ENCODE measurements at regions not wholly inside any gene's neighbourhood (a gene's known extent, or its start where the extent isn't known, plus 50 kb on each side); places are given as distances from the start of the nearest gene placed in this dataset.
A peak's percentile ranks its signal among the peaks of the same experiment; 100 is the strongest.
"Not testable (repeated sequence)": the region's sequence is repeated elsewhere in the genome, so short reads cannot be mapped to it uniquely, and the experiment has no call there.

GRCh38 chr16:60922920-60923319 is 1113.3 kb downstream of the CDH8 start:
- intact Hi-C loops (cut with DNase I): no loop called here
- no peak for ATAC-seq (ENCODE audit: poor library complexity)
- DNase-seq: no peak

GRCh38 chr16:60914334-60914733 is 1121.9 kb downstream of the CDH8 start:
- DNase-seq (no peak), ATAC-seq (ENCODE audit: poor library complexity) (no peak)
- intact Hi-C loops (cut with DNase I): no loop called here

- ATAC-seq (ENCODE audit: poor library complexity) (no peak), DNase-seq (no peak)
- intact Hi-C loops (cut with DNase I): no loop called here
These were observed 1128.6 kb downstream of the CDH8 start for GRCh38 chr16:60907645-60908044.

- intact Hi-C loops (cut with DNase I): no loop called here
- ATAC-seq (ENCODE audit: poor library complexity) (no peak), DNase-seq (no peak)
These were observed 1130.4 kb downstream of the CDH8 start for GRCh38 chr16:60905811-60906210.

- intact Hi-C loops (cut with DNase I): no loop called here
- ATAC-seq (ENCODE audit: poor library complexity): no peak
- no peak for DNase-seq
These were observed 1134.1 kb downstream of the CDH8 start for GRCh38 chr16:60902114-60902513.

GRCh38 chr16:60882816-60883215 is 1153.4 kb downstream of the CDH8 start:
- ATAC-seq (ENCODE audit: poor library complexity) (no peak), DNase-seq (no peak)
- intact Hi-C loops (cut with DNase I): no loop called here

GRCh38 chr16:60852635-60853034 is 1183.6 kb downstream of the CDH8 start:
- ATAC-seq (ENCODE audit: poor library complexity): no peak
- intact Hi-C loops (cut with DNase I): no loop called here
- no peak for DNase-seq

- ATAC-seq (ENCODE audit: poor library complexity): no peak
- intact Hi-C loops (cut with DNase I): no loop called here
These were observed 1214.6 kb downstream of the CDH8 start for GRCh38 chr16:60821661-60822060.

GRCh38 chr16:60820361-60820760 is 1215.9 kb downstream of the CDH8 start:
- intact Hi-C loops (cut with DNase I): no loop called here
- DNase-seq (no peak), ATAC-seq (ENCODE audit: poor library complexity) (no peak)

More at GRCh38 chr16:60821661-60822060, 1214.6 kb downstream of the CDH8 start:
- DNase-seq: no peak

GRCh38 chr16:60818465-60818864 is 1217.8 kb downstream of the CDH8 start:
- intact Hi-C loops (cut with DNase I): no loop called here
- no peak for ATAC-seq (ENCODE audit: poor library complexity)

GRCh38 chr16:60816461-60816860 is 1219.8 kb downstream of the CDH8 start:
- intact Hi-C loops (cut with DNase I): no loop called here
- no peak for DNase-seq
- no peak for ATAC-seq (ENCODE audit: poor library complexity)

More at GRCh38 chr16:60818465-60818864, 1217.8 kb downstream of the CDH8 start:
- DNase-seq: no peak

- ATAC-seq (ENCODE audit: poor library complexity) (peak; percentile 83), DNase-seq (no peak)
- intact Hi-C loops (cut with DNase I): no loop called here
These were observed 1220.4 kb downstream of the CDH8 start for GRCh38 chr16:60815865-60816264.

- intact Hi-C loops (cut with DNase I): no loop called here
- ATAC-seq (ENCODE audit: poor library complexity) (peak; percentile 88), DNase-seq (no peak)
These were observed 1221.2 kb downstream of the CDH8 start for GRCh38 chr16:60815033-60815432.

GRCh38 chr16:60811657-60812056 is 1224.6 kb downstream of the CDH8 start:
- no peak for DNase-seq
- intact Hi-C loops (cut with DNase I): no loop called here
- ATAC-seq (ENCODE audit: poor library complexity): peak; percentile 29

- ATAC-seq (ENCODE audit: poor library complexity) (peak; percentile 59), DNase-seq (no peak)
- intact Hi-C loops (cut with DNase I): no loop called here
These were observed 1225.1 kb downstream of the CDH8 start for GRCh38 chr16:60811051-60811608.

GRCh38 chr16:60810250-60810649 is 1226.0 kb downstream of the CDH8 start:
- DNase-seq: no peak
- intact Hi-C loops (cut with DNase I): no loop called here
- ATAC-seq (ENCODE audit: poor library complexity): no peak

- no peak for ATAC-seq (ENCODE audit: poor library complexity)
- intact Hi-C loops (cut with DNase I): no loop called here
- DNase-seq: no peak
These were observed 1243.8 kb downstream of the CDH8 start for GRCh38 chr16:60792437-60792836.

- DNase-seq (no peak), ATAC-seq (ENCODE audit: poor library complexity) (no peak)
- intact Hi-C loops (cut with DNase I): no loop called here
These were observed 1247.6 kb downstream of the CDH8 start for GRCh38 chr16:60788631-60789030.

GRCh38 chr16:60776281-60776680 is 1260.0 kb downstream of the CDH8 start:
- DNase-seq (no peak), ATAC-seq (ENCODE audit: poor library complexity) (no peak)
- intact Hi-C loops (cut with DNase I): no loop called here

GRCh38 chr16:60771138-60771537 is 1265.1 kb downstream of the CDH8 start:
- intact Hi-C loops (cut with DNase I): no loop called here
- no peak for ATAC-seq (ENCODE audit: poor library complexity)

GRCh38 chr16:60770384-60770783 is 1265.9 kb downstream of the CDH8 start:
- DNase-seq; intact Hi-C loops (cut with DNase I); ATAC-seq (ENCODE audit: poor library complexity): not testable (repeated sequence)

More at GRCh38 chr16:60771138-60771537, 1265.1 kb downstream of the CDH8 start:
- no peak for DNase-seq

Data from Right ventricle myocardium superior (tissue), 1 donor.